ENCODE measurements at regions not wholly inside any gene's neighbourhood (a gene's known extent, or its start where the extent isn't known, plus 50 kb on each side); places are given as distances from the start of the nearest gene placed in this dataset.

DNA sequence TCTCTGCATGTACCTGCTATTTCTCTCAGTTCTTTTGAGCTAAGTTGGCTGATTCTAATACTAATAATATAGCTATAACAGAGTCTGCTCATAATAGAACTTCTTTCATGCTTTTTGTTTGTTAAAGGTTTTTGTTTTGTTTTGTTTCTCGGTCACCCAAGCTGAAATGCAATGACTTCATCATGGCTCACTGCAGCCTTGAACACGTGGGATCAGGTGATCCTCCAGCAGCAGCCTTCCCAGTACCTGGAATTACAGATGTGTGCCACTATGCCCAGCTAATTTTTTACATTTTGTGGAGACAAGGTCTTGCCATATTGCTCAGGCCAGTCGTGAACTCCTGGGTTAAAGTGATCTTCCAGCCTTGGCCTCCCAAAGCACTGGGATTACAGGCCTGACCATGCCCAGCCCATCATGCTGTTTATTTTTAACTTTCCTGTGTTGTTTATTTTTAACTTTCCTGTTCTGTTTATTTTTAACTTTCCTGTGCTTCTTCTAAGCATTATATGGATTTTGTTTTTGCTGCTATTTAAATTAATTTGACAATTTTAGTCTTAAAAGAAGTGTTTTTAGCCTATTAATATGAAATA lies 763.8 kb upstream of the CDH7 start:
- H3K36me3 Mint-ChIP-seq (ENCODE audit: low read depth): no peaks in the 10 kb centered on the region
- H3K4me1 Mint-ChIP-seq: no peaks in the 10 kb centered on the region
- H3K4me3 Mint-ChIP-seq: no peak overlapping the region
- no peaks in the 10 kb centered on the region for H3K9me3 Mint-ChIP-seq
- no peak overlapping the region for H3K27ac Mint-ChIP-seq
- intact Hi-C loops (cut with micrococcal nuclease): no loop called here
- DNase-seq: no peak
- H3K27me3 Mint-ChIP-seq: no peaks in the 10 kb centered on the region

GRCh38 chr18:64983497-64984238 lies 767.1 kb upstream of the CDH7 start:
- Mint-ChIP-seq H3K4me3 (no peak overlapping the region), H3K9me3 (no peaks in the 10 kb centered on the region), H3K36me3 (ENCODE audit: low read depth) (no peaks in the 10 kb centered on the region), H3K27ac (no peak overlapping the region), H3K4me1 (no peaks in the 10 kb centered on the region), H3K27me3 (no peaks in the 10 kb centered on the region)
- no peak for DNase-seq
- intact Hi-C loops (cut with micrococcal nuclease): no loop called here

GRCh38 chr18:64982414-64983055 lies 768.3 kb upstream of the CDH7 start:
- no peaks in the 10 kb centered on the region for H3K9me3 Mint-ChIP-seq
- no peaks in the 10 kb centered on the region for H3K27me3 Mint-ChIP-seq
- H3K4me3 Mint-ChIP-seq: no peak overlapping the region
- no peak for DNase-seq
- intact Hi-C loops (cut with micrococcal nuclease): no loop called here
- H3K27ac Mint-ChIP-seq: no peak overlapping the region
- no peaks in the 10 kb centered on the region for H3K4me1 Mint-ChIP-seq
- no peaks in the 10 kb centered on the region for H3K36me3 Mint-ChIP-seq (ENCODE audit: low read depth)

GRCh38 chr18:64981915-64982314 lies 768.9 kb upstream of the CDH7 start:
- Mint-ChIP-seq H3K4me1 (no peaks in the 10 kb centered on the region), H3K27ac (no peak overlapping the region), H3K9me3 (no peaks in the 10 kb centered on the region), H3K36me3 (ENCODE audit: low read depth) (no peaks in the 10 kb centered on the region), H3K27me3 (no peaks in the 10 kb centered on the region), H3K4me3 (no peak overlapping the region)
- DNase-seq: no peak
- intact Hi-C loops (cut with micrococcal nuclease): no loop called here

DNA sequence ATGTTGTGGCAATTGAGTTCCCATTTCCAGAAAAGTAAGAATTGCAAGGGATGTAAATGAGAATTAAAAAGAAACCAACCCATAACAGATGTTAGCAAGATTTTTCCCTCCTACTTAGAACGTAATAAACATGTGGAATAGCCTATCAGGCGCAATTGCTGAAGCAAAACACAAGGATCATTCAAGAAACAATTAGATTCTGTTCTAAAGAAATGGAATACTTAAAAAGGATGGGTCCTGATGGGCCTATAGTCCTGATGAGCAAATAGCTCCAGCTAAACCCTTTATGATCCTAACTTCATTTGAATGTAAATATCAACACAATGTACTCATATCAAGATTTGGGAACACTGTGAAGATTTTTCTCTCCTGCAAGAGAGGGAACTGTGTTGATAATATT lies 771.0 kb upstream of the CDH7 start:
- no peak overlapping the region for H3K27ac Mint-ChIP-seq
- no peaks in the 10 kb centered on the region for H3K4me1 Mint-ChIP-seq
- no peak for DNase-seq
- H3K36me3 Mint-ChIP-seq (ENCODE audit: low read depth): no peaks in the 10 kb centered on the region
- no peak overlapping the region for H3K4me3 Mint-ChIP-seq
- H3K9me3 Mint-ChIP-seq: no peaks in the 10 kb centered on the region
- H3K27me3 Mint-ChIP-seq: no peaks in the 10 kb centered on the region
- intact Hi-C loops (cut with micrococcal nuclease): no loop called here

DNA sequence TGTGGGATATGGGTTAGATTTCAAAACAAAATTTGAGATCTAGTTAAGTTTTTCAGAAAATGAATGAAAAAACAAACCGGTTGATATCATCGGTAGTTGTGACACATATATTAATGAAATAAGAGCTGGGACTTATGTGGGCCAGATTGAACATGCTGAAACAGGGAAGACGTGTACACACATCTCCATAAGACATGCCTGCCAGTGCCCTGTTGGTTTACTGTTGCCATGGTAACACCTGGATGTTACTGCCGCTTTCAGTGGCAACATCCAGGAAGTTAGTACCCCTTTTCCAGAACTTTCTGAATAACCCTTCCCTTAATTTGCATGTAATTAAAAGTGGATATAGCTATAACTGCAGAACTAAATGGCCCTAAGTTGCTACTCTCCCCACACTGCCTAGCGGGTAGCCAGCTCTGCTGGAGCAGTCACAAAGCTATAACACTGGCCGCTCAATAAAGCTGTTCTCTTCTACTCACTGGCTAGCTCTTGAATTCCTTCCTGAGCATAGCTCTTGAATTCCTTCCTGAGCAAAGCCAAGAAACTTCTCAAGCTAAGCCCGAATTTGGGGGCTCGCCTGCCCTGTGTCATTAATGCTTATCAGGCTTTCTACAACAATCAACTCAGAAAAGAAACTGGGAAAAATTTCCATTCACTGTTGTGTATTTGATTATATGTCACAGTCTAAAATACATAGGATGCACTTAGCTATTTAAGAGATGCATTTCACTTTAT lies 776.3 kb upstream of the CDH7 start:
- intact Hi-C loops (cut with micrococcal nuclease): no loop called here
- Mint-ChIP-seq H3K36me3 (ENCODE audit: low read depth) (no peaks in the 10 kb centered on the region), H3K9me3 (no peaks in the 10 kb centered on the region), H3K27me3 (no peaks in the 10 kb centered on the region), H3K4me3 (no peak overlapping the region), H3K4me1 (no peaks in the 10 kb centered on the region), H3K27ac (no peak overlapping the region)
- no peak for DNase-seq

DNA sequence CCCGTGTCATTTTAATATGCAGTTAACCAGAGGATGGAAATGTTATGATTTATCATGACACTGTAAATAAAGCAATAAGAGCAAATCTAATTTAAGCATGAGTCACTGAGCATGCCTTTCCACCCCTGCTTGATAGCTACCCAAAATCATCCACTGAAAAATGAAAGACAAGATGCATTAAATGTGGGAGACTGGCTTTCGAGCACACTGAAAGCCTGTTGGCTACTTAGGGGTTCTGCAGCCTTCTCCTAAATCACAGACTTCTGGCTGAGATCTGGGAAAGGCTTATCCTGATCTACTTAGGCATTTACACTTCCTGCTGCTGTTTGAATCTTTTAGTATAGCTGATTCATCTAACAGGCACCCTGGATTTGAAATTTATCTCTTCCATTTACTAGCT lies 778.3 kb upstream of the CDH7 start:
- no peak for DNase-seq
- H3K9me3 Mint-ChIP-seq: no peaks in the 10 kb centered on the region
- no peaks in the 10 kb centered on the region for H3K36me3 Mint-ChIP-seq (ENCODE audit: low read depth)
- no peak overlapping the region for H3K27ac Mint-ChIP-seq
- H3K27me3 Mint-ChIP-seq: no peaks in the 10 kb centered on the region
- H3K4me3 Mint-ChIP-seq: no peak overlapping the region
- intact Hi-C loops (cut with micrococcal nuclease): no loop called here
- no peaks in the 10 kb centered on the region for H3K4me1 Mint-ChIP-seq

DNA sequence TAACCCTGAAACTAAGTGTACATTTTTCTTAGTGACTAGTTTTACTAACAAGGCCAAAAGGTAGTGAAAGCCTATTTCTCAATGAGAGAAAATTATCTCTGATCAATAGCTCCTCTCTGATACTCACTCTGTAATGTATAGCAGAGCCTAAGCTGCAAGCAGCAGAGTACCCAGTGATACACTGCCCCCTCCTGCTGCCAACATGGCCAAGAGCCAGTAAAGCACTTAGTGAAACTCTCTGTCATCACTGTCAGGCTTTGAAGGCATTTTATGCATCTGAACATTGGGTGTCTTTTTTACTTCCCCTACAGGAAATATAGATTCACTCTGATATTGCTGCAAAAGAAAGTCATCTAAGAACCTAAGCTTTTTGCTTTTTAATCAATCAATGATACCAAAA lies 784.1 kb upstream of the CDH7 start:
- Mint-ChIP-seq H3K27ac (no peak overlapping the region), H3K9me3 (no peaks in the 10 kb centered on the region), H3K36me3 (ENCODE audit: low read depth) (no peaks in the 10 kb centered on the region), H3K4me1 (no peaks in the 10 kb centered on the region), H3K4me3 (no peak overlapping the region), H3K27me3 (no peaks in the 10 kb centered on the region)
- DNase-seq: no peak
- intact Hi-C loops (cut with micrococcal nuclease): no loop called here

DNA sequence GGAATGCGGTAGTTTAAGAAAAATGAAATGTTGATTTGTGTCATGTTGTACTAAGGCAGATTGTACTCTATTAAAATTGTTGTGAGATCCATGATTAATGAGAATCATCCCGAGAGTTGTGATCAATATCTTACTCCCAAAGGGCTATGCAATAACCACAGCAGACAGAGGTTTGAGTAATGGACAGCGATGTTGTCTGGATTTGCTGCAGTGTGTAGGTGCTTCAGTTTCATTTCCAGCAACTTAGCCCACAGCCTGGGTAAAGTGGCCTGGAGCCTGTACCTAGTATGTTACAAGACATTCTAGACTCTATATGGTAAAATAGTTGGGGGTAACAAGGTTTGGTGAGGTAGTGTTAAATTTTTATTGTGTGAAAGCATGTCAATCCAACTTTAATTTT lies 794.3 kb upstream of the CDH7 start:
- DNase-seq: no peak
- Mint-ChIP-seq H3K4me3 (no peak overlapping the region), H3K36me3 (ENCODE audit: low read depth) (no peaks in the 10 kb centered on the region), H3K4me1 (no peaks in the 10 kb centered on the region), H3K9me3 (no peaks in the 10 kb centered on the region), H3K27ac (no peak overlapping the region), H3K27me3 (no peaks in the 10 kb centered on the region)
- intact Hi-C loops (cut with micrococcal nuclease): no loop called here

- H3K27me3 Mint-ChIP-seq: no peaks in the 10 kb centered on the region
- H3K36me3 Mint-ChIP-seq (ENCODE audit: low read depth): no peaks in the 10 kb centered on the region
- H3K9me3 Mint-ChIP-seq: peaks cover 12% of the 10 kb centered on the region
- no peak for DNase-seq
- H3K4me1 Mint-ChIP-seq: no peaks in the 10 kb centered on the region
- intact Hi-C loops (cut with micrococcal nuclease): no loop called here
- H3K4me3 Mint-ChIP-seq: no peak overlapping the region
- no peak overlapping the region for H3K27ac Mint-ChIP-seq
Measured at GRCh38 chr18:64949885-64950284, 800.9 kb upstream of the CDH7 start.

DNA sequence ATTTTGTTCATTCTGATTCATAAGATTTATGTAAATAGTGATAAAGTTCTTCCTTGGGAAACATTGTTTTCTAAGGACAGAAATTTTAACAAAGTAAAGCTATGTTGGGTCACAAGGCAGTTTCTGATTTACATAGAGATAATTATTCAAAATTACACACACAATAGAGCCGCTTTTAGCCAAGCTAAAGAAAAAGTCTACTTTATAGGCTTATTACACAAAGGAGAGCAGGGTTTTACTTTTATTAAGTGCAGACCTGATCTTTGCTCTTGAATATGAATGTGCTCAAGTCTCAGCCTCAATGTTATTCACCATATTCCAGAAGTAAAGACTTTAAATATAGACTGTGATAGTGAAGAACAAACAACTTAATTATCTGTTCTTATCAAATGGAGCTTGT lies 787.8 kb upstream of the LINC00305 start:
- no peak overlapping the region for H3K27ac Mint-ChIP-seq
- H3K9me3 Mint-ChIP-seq: no peaks in the 10 kb centered on the region

DNA sequence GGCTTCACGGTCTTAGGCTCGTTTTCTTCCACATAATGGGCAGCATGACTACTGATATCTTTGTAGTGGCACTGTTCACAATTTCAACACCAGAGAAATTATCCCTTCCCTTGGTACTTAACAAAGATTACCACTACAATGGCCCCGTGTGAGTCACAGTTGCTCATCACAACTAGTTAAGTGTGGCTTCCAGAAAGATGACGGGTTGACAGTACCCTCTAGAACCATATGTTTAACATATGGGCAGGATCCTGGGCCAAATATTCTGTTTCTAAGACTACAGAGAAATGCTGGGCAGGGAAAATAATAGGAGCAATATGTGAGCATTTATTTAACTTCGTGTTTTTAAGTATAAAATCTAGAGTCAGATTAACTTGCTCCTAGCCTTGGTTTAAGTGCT lies 780.1 kb upstream of the LINC00305 start:
- intact Hi-C loops (cut with micrococcal nuclease): no loop called here
- H3K4me1 Mint-ChIP-seq: no peaks in the 10 kb centered on the region
- H3K27me3 Mint-ChIP-seq: no peaks in the 10 kb centered on the region
- no peak overlapping the region for H3K4me3 Mint-ChIP-seq
- no peak overlapping the region for H3K27ac Mint-ChIP-seq
- no peaks in the 10 kb centered on the region for H3K36me3 Mint-ChIP-seq (ENCODE audit: low read depth)
- no peak for DNase-seq
- no peaks in the 10 kb centered on the region for H3K9me3 Mint-ChIP-seq

More for the DNA sequence above, 787.8 kb upstream of the LINC00305 start:
- no peak for DNase-seq
- intact Hi-C loops (cut with micrococcal nuclease): no loop called here
- Mint-ChIP-seq H3K4me1 (no peaks in the 10 kb centered on the region), H3K27me3 (no peaks in the 10 kb centered on the region), H3K4me3 (no peak overlapping the region), H3K36me3 (ENCODE audit: low read depth) (no peaks in the 10 kb centered on the region)

GRCh38 chr18:64919971-64920570 lies 771.2 kb upstream of the LINC00305 start:
- no peaks in the 10 kb centered on the region for H3K27me3 Mint-ChIP-seq
- H3K4me3 Mint-ChIP-seq: no peak overlapping the region
- peaks cover 3% of the 10 kb centered on the region for H3K9me3 Mint-ChIP-seq
- no peaks in the 10 kb centered on the region for H3K4me1 Mint-ChIP-seq
- H3K27ac Mint-ChIP-seq: no peak overlapping the region
- no peaks in the 10 kb centered on the region for H3K36me3 Mint-ChIP-seq (ENCODE audit: low read depth)
- intact Hi-C loops (cut with micrococcal nuclease): no loop called here
- no peak for DNase-seq

DNA sequence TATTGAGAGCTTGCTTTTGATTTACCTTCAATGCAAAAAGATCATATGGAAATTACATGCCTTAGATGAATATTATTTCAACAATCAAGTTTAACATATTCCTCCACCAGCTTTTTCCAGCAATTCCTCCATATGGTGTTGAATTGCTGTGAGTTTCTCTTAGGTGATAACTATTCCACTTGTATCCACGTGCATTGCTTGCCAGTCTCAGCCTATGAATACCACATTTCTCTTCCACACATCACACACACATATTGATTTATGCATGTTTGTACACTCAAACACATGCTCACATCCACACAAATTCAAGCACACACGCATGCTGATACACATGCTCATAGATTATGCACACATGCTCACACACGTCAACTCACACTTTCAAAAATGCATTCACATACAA lies 770.0 kb upstream of the LINC00305 start:
- Mint-ChIP-seq H3K27me3 (no peaks in the 10 kb centered on the region), H3K36me3 (ENCODE audit: low read depth) (no peaks in the 10 kb centered on the region), H3K27ac (no peak overlapping the region), H3K9me3 (peaks cover 3% of the 10 kb centered on the region), H3K4me3 (no peak overlapping the region), H3K4me1 (no peaks in the 10 kb centered on the region)
- intact Hi-C loops (cut with micrococcal nuclease): no loop called here
- no peak for DNase-seq
